Astrocyte of the cerebellum (primary cell): ENCODE measurements at regions not wholly inside any gene's neighbourhood (a gene's known extent, or its start where the extent isn't known, plus 50 kb on each side); places are given as distances from the start of the nearest gene placed in this dataset.

ENCODE experiments used
- DNase-seq: peaks from one replicate; pipeline ENCODE4 v3.0.0-alpha.2; 2011; ENCODE audit warnings: low read depth
- H3K4me3 ChIP-seq: 2 replicates; pipeline ENCODE4 v1.5.1; 2011; ENCODE audit warnings: mild to moderate bottlenecking, low read depth, low read length, moderate library complexity
- CTCF ChIP-seq: IDR thresholded peaks from 2 replicates; pipeline ENCODE4 v1.5.1; 2012; ENCODE audit warnings: low read length, low read depth, moderate library complexity, mild to moderate bottlenecking; ENCODE audit errors: missing control alignments
- in situ Hi-C: cut with HindIII; loops from 2 replicates; pipeline ENCODE4 v1.10.0; 2017; ENCODE audit warnings: low sequenced_read_pairs

DNA sequence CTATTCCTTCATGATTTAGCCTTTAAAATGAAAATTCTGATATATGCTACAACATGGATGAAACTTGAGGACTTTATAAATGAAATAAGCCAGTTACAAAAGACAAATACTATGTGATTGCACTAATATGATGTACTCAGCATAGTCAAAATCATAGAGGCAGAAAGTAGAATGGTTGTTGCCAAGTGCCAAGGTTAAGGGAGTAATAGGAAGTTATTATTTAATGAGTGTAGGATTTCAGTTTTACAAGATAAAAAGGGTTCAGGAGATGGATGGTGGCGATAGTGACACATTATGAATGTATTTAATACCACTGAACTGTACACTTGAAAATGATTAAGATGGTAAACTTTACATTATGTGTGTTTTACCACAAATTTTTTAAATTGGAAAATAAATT lies 73.1 kb upstream of the FMN2 start:
- in situ Hi-C loops: no loop called here
- no peak for DNase-seq
- no peak overlapping the region for H3K4me3 ChIP-seq
- no peak for TF ChIP-seq CTCF

- no peak for DNase-seq
- TF ChIP-seq CTCF: no peak
- no peak overlapping the region for H3K4me3 ChIP-seq
- in situ Hi-C loops: no loop called here
Measured at GRCh38 chr1:240019524-240019923, 72.2 kb upstream of the FMN2 start.

DNA sequence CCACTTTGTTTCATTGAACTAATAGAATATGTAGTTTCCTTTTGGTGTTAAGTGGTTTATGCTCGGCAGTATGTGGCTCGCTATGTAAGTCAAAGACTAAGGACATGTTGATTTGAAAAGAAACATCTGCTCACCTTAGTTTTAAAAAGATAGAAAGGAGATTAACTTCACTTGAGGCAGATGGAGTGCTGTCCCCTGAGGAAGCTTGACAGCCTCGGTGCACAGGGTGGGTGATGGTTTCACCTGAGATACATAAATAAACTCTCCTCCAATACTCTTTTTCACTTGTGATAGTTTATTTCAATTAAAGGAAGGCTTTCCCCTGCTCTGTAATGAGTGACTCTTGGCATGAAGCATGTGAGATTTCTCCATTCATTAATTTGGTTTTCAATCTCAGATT lies 70.8 kb upstream of the FMN2 start:
- TF ChIP-seq CTCF: no peak
- in situ Hi-C loops: no loop called here
- H3K4me3 ChIP-seq: no peak overlapping the region
- no peak for DNase-seq

DNA sequence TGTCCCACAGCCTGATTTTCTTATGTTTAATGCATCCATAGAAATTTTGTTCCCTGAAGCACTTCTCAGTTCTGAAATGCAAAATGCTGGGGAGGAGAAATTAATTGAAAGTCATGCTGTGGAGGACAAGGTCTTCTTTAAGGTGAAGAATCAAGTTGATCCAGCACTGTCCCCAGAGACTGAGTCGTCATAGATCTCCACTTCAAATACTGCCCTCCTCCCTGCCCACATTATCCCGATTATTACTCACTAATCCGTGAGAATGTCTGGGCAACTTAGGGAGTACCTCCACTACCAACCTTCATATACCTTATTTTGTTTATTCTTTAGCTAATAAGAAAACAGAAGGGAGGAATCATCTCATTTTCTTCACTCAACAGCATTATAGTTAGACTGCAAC lies 70.0 kb upstream of the FMN2 start:
- in situ Hi-C loops: no loop called here
- no peak for DNase-seq
- no peak overlapping the region for H3K4me3 ChIP-seq
- TF ChIP-seq CTCF: no peak

- DNase-seq: peak; percentile 29
- in situ Hi-C loops: loop anchor here (5.0 kb wide), 1 partner anchor 130 kb away; no protein-coding TSS in a partner anchor
- no peak overlapping the region for H3K4me3 ChIP-seq
- TF ChIP-seq CTCF: peak; percentile 98
Measured at GRCh38 chr1:240027059-240027462, 64.6 kb upstream of the FMN2 start.

GRCh38 chr1:240029418-240029817 lies 62.3 kb upstream of the FMN2 start:
- no peak for DNase-seq
- no peak overlapping the region for H3K4me3 ChIP-seq
- TF ChIP-seq CTCF: no peak
- in situ Hi-C loops: loop anchor here (5.0 kb wide), 1 partner anchor 128 kb away; no protein-coding TSS in a partner anchor

DNA sequence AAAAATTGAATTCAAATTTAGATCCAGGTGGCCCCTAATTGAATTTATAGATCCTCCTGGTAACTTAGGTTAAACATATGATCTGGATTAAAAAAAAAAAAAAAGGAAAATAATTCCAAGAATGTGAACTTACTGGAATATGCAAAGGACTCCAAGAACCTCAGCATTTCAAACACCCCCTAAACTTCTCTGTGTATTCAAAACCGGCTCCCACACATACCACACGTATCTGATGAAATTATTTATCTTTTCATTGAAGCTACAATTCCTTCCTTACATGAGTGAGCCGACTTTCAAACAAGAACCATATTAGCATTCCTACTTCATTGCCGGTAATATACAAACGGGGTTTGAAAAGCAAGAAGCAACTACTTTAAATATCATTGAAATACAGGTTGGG lies 61.4 kb upstream of the FMN2 start:
- TF ChIP-seq CTCF: no peak
- in situ Hi-C loops: no loop called here
- DNase-seq: no peak
- no peak overlapping the region for H3K4me3 ChIP-seq
